Skin of body (tissue), 1 donor: ENCODE measurements at regions not wholly inside any gene's neighbourhood (a gene's known extent, or its start where the extent isn't known, plus 50 kb on each side); places are given as distances from the start of the nearest gene placed in this dataset.

ENCODE experiments used
- DNase-seq: peaks from one replicate; lab custom pipeline; 2025; lab: John Stamatoyannopoulos, UW

- DNase-seq: no peak
Observed at GRCh38 chr5:58156361-58156760, 303.5 kb downstream of the PLK2 start.

DNA sequence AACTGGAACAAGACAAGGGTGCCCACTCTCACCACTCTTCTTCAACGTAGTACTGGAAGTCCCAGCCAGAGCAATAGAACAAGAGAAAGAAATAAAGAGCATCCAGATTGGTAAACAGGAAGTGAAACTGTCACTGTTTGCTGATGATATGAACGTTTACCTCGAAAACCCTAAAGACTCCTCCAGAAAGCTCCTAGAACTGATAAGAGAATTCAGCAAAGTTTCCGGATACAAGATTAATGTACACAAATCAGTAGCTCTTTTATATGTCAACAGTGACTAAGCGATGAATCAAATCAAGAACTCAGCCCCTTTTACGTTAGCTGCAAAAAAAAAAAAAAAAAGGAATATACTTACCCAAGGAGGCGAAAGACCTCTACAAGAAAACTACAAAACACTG lies 306.6 kb downstream of the PLK2 start:
- DNase-seq: no peak

DNA sequence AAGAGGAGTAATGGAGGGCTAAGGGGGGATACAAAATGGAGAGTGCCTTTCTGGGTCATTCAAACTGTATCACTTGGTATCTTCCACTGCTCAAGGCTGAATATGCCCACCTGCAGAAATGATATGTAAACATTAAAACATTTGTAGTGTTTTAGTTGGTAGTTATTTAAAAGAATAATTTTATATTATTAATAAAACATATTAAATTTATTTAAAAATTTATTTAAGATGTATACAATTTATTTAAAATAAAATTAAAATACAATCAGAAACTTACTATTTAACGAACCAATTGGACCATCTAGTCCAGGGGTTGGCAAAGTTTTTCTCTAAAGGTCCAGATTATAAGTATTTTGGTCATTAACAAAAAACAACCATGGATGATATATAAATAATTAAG lies 308.5 kb downstream of the PLK2 start:
- no peak for DNase-seq

DNA sequence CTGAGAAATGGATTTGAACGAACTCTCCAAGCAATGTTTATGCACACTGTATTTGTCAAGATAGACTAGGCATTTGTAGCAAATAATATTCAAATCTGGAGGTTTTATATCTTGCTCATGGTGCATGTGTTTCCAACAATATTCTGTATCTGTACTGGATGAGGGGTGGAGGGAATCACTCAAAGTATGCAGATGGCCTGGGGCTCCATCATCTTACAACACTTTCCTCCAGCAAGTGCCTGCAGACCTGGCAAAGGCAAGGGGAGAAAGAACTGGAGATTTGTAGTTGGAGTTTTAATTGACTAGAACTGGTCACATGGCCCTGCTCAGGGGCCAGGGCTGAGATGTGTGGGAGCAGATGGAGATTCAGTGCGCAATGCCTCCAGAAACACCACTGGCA lies 309.0 kb downstream of the PLK2 start:
- DNase-seq: no peak

DNA sequence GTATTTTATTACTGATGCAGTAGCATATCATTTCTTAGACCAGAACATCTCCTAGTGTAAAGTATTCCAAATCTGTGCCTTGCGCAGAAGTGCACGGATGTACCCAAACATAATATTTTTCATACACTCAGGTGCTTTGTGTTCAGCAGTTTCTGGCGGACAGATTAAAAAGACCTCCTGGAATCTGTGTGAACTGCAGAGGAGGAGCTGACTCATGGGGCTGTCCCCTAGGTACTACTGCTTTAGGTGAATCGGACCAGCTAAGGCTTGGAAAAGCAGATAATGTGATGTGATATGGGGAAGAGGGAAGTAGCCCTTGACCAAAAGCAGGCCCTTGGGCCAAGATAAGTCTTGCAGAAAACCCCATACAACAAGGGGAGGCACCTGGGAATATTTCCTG lies 310.1 kb downstream of the PLK2 start:
- no peak for DNase-seq

DNA sequence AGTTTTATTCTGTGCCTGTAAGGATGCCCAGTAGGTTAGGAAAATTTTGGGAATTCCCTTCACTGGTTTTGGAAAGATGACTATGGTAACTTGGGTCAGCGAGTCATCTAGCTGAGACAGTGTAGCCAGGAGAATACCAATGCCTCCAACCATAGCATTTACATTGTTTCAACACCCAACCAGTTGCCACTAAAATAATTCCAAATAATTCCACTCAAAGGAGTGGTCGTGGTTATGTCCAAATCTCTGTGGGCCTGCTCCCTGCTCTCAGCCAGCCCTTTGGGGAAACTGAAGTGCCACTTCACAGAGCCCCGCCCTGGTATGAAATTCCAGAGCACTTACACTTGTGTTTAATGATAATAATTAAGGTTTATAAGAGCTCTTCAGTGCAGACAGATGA lies 310.5 kb downstream of the PLK2 start:
- DNase-seq: no peak

DNA sequence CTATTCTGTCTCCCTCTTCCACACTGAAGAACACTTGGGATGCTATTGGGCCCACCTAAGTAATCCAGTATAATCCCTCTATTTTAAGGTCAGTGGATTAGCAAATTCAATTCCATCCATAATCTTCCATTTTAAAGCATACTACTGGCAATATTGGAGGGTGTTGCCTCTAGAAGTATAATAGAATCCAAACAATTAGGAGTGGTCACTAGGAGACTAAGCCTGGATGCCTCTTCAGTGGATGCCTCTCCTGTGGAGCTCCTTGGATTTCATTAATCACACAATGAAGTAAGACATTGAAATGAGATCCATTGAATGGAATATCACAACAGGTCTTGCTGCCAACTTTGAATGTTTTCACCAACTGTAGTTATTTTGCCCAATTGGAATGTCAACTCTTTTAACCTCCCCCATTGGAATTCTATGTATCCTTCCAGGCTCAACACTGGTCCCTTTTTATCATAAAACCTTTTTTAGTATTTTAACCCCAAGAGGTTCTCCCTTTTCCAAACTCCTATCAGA lies 311.6 kb downstream of the PLK2 start:
- DNase-seq: no peak

GRCh38 chr5:58145397-58145934 lies 314.4 kb downstream of the PLK2 start:
- DNase-seq: no peak

DNA sequence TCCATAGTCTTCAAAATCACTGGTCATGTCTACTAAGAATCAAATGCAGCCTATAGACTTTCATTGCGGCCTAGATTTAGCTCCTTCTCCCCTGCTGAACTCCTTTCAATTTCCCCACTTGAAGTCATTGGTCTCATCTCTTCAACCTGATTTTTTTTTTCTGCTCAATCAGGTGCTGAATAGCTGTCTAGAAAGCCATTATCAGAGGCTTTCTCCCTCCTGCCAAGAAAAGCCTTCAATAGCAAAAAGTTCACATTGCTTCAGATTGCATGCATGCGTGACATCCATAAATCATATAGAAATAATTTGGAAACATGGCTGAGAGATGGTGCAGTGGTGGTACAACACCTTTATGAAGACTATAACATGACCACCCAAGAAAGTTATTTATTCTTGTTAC lies 316.2 kb downstream of the PLK2 start:
- no peak for DNase-seq

DNA sequence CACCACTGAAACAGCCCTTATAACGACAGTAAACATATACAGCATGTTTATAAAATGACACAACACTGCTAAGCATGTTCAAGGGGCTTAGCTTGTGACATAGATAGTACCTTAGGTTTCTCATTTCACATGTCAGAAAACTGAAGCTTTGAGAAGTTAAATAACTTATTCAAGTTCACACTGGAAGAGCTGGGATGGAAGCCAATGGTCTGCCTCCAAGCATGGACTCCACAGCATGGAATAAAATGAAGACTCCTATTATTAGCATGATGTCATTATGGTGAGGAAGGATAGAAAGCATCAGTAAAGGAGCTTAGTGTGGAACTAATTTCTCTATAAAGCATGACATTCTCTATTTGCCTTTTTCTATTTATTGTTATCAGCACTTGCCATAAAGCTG lies 316.7 kb downstream of the PLK2 start:
- no peak for DNase-seq

GRCh38 chr5:58138791-58139190 lies 321.1 kb downstream of the PLK2 start:
- DNase-seq: no peak

- no peak for DNase-seq
Observed at GRCh38 chr5:58136406-58136805, 323.5 kb downstream of the PLK2 start.

DNA sequence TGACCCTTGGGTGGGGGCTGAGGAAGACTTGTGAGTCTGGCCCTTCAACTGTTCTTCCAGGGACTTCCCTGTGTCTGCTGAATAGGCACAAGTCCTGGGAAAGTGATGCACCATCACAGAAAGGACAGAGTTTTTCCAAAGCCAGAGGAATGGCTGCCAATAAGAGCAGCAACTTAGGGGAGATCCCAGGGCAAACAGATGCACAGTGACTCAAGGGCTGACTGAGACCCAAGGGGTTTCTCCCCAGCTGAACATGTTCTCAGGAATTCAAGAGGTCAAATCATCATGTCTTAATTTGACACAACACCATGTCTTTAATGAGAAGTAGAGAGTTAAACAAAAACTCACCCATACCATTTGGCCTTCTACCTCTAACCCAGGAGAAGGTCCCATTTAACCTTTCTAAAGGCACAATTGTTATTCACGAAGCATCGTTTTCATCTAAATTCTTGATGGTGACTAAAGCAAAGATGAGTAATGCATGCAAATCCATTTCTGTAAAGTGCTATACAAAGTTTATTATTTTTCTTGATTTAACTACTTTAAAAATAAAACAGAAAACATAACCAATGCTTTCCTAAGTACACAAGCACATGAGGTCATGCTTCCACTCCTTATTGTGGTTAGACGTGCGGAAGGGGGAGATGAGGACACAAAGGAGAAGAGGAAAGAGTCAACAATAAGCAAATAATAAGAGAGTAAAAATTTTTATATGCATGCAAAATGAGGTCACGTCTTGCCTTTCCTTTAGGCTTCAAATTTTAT lies 324.1 kb downstream of the PLK2 start:
- DNase-seq: no peak

DNA sequence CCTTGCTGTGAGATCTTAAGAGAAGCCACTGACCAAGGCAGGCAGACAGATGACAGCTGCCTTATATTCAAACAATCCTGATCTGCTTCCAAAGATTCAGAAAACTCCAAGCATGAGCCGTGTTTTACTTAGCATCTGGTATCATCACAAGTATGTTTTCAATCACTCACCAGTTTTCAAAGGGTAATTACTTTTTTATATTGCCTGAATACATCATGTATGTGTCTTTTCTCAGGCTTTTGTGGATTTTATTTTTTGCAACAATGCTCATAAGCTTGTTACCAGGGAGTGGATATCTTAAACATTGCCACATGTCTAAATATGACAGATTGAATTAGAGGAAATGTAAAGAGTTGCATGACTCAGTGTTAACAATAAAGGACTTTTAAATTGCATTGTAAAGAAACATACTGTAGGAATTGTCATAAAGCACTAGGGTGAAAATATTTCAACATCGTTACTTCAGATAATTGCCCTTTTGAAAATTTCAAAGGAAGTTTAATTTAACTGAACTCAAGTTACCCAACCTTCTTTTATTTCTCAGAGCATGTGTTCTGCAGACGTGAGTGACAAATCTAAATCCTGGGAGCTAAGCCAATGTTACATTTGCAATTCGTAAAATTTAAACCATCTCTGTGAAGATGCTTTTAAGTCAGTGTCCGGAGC lies 326.1 kb downstream of the PLK2 start:
- DNase-seq: peak; percentile 98

- DNase-seq: no peak
Observed at GRCh38 chr5:58133216-58133615, 326.7 kb downstream of the PLK2 start.

- no peak for DNase-seq
Observed at GRCh38 chr5:58127255-58128220, 332.3 kb downstream of the PLK2 start.

DNA sequence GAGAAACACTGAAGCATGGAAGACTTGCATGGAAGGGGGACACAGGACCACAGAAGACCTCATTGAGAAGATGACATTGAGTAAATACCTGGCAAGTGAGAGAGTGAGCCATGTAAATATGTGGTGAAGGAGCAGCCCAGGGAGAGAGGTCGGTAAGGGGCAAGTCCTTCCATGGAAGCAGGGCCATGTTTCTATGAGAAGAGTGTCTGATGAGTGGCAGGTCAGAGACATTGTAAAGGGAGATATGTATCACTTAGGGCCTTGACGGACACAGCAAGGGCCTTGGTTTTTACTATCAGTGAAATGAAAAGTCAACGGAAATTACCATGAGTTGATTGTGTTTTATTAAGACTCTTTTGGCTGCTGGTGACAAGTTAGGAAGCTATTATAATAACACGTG lies 336.4 kb downstream of the PLK2 start:
- no peak for DNase-seq

GRCh38 chr5:58122848-58123392 lies 337.0 kb downstream of the PLK2 start:
- no peak for DNase-seq

GRCh38 chr5:58122157-58122556 lies 337.7 kb downstream of the PLK2 start:
- DNase-seq: no peak

DNA sequence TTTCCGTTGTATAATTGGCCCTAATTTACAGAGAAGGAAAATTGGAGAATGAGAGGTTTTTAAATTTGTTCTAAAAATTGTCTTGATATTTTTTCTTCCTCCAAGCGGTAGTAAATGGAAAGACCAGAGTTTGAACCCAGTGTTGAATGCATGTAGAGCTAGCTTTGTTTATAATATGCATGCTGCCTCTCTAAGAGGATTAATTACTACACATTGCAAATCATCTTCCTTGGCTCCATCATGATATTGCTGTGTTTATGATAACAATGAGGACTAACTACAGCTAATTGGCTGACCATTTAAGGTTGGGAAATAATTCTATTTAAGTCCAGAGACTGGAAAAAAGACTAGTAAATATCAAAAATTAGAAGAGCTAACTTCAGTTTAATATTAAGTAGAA lies 338.5 kb downstream of the PLK2 start:
- no peak for DNase-seq

GRCh38 chr5:58117542-58117941 lies 342.3 kb downstream of the PLK2 start:
- DNase-seq: no peak
